ENCODE measurements at regions not wholly inside any gene's neighbourhood (a gene's known extent, or its start where the extent isn't known, plus 50 kb on each side); places are given as distances from the start of the nearest gene placed in this dataset.

- TF ChIP-seq POLR2A (IDR thresholded peaks at IDR 0.05), result no peak
- TF ChIP-seq, protein P1, sequence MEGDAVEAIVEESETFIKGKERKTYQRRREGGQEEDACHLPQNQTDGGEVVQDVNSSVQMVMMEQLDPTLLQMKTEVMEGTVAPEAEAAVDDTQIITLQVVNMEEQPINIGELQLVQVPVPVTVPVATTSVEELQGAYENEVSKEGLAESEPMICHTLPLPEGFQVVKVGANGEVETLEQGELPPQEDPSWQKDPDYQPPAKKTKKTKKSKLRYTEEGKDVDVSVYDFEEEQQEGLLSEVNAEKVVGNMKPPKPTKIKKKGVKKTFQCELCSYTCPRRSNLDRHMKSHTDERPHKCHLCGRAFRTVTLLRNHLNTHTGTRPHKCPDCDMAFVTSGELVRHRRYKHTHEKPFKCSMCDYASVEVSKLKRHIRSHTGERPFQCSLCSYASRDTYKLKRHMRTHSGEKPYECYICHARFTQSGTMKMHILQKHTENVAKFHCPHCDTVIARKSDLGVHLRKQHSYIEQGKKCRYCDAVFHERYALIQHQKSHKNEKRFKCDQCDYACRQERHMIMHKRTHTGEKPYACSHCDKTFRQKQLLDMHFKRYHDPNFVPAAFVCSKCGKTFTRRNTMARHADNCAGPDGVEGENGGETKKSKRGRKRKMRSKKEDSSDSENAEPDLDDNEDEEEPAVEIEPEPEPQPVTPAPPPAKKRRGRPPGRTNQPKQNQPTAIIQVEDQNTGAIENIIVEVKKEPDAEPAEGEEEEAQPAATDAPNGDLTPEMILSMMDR (IDR thresholded peaks at IDR 0.05 in 8 of 11, conservative IDR thresholded peaks at IDR 0.05 in 3 of 11), result no peak
These were observed 332.1 kb downstream of the UQCRFS1 start for GRCh38 chr19:28880735-28881401.

Measured in spleen (tissue), 7 donors.